MCF 10A (cell line): ENCODE measurements at regions not wholly inside any gene's neighbourhood (a gene's known extent, or its start where the extent isn't known, plus 50 kb on each side); places are given as distances from the start of the nearest gene placed in this dataset.

Experiments
- BruUV-seq: library from RNA; stranded (reverse); fragments of 400-500 nt; replicated peaks from 2 replicates; lab custom pipeline; 2021; lab: Mats Ljungman, UMichigan
- CTCF ChIA-PET: fragments of 300-600 bp; sonication (Branson Sonifier 250); formaldehyde crosslinking; extraction: SDS; loops from one replicate; lab custom pipeline; 2021; ENCODE audit warnings: antibody characterized with exemption, inconsistent platforms; lab: Yijun Ruan, JAX
- POLR2A ChIA-PET: fragments of 300-600, 350-650 bp; sonication (Branson Sonifier 250); formaldehyde crosslinking; extraction: SDS; loops from one replicate; lab custom pipeline; 2020; ENCODE audit warnings: antibody characterized with exemption, inconsistent platforms; lab: Yijun Ruan, JAX
- DNase-seq: peaks from one replicate; pipeline ENCODE4 v3.0.0-alpha.2; 2018; ENCODE audit not compliant: unreplicated experiment
- H3K27ac Mint-ChIP-seq: one replicate; pipeline ENCODE4 v1.8.0; 2022; ENCODE audit warnings: mild to moderate bottlenecking, low read depth, mixed read lengths; ENCODE audit not compliant: unreplicated experiment
- H3K27me3 Mint-ChIP-seq: one replicate; pipeline ENCODE4 v1.8.0; 2022; ENCODE audit warnings: mixed read lengths; ENCODE audit not compliant: insufficient read depth, unreplicated experiment
- H3K36me3 Mint-ChIP-seq: one replicate; pipeline ENCODE4 v1.8.0; 2022; ENCODE audit warnings: mild to moderate bottlenecking, moderate library complexity, mixed read lengths; ENCODE audit not compliant: insufficient read depth, unreplicated experiment
- H3K4me1 Mint-ChIP-seq: one replicate; pipeline ENCODE4 v1.8.0; 2022; ENCODE audit warnings: mixed read lengths; ENCODE audit not compliant: insufficient read depth, unreplicated experiment
- H3K4me3 Mint-ChIP-seq: one replicate; pipeline ENCODE4 v1.8.0; 2022; ENCODE audit warnings: mild to moderate bottlenecking, moderate library complexity, mixed read lengths; ENCODE audit not compliant: unreplicated experiment
- H3K9me3 Mint-ChIP-seq: one replicate; pipeline ENCODE4 v1.8.0; 2022; ENCODE audit warnings: mixed read lengths; ENCODE audit not compliant: unreplicated experiment
- CTCF ChIP-seq: fragments of 200-600 bp; IDR thresholded peaks from one replicate; pipeline ENCODE4 v1.8.0; 2022; ENCODE audit warnings: antibody characterized with exemption, mild to moderate bottlenecking; ENCODE audit not compliant: unreplicated experiment
- intact Hi-C: fragments of 100-400 bp; cut with micrococcal nuclease; formaldehyde crosslinking; loops from 2 replicates; pipeline ENCODE4 v1.14.1; 2022

- Mint-ChIP-seq H3K27ac (no peak overlapping the region), H3K27me3 (no peaks in the 10 kb centered on the region), H3K36me3 (no peaks in the 10 kb centered on the region), H3K4me3 (no peak overlapping the region), H3K4me1 (peaks cover 15% of the 10 kb centered on the region), H3K9me3 (no peaks in the 10 kb centered on the region)
- BruUV-seq: no TSS peak
- DNase-seq: no peak
- intact Hi-C loops: no loop called here
- no peak for TF ChIP-seq CTCF
- ChIA-PET CTCF (no interaction called here), POLR2A (interaction anchor here (0.6 to 1.0 kb wide), 2 partner anchors 39 to 882 kb away, joined by 3 read pairs; no protein-coding TSS in a partner anchor)
These were observed 171.1 kb downstream of the KCTD12 start for GRCh38 chr13:76715075-76715474.

DNA sequence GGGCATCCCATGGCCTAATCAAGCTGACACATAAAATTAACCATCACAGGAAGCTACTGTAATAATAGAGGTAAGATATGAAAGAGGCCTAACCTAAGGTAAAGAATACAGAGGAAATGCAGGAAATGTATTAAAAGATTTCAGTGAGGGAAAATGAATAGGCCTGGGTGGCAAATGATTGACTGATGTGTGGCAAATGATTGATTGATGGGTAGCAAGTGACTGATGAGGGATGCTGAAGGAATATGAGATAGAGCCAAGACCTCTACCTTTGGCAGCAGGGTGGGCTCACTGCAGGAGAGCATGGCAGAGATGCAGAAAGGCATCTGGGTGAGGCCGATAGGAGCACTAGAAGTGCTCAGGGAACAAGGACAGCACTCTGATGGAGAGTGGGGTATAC is 172.9 kb downstream of the KCTD12 start:
- CTCF ChIA-PET: interaction anchor here (0.6 kb wide), 2 partner anchors 18 to 21 kb away, joined by 3 read pairs; no protein-coding TSS in a partner anchor
- DNase-seq: no peak
- Mint-ChIP-seq H3K4me3 (no peak overlapping the region), H3K27ac (no peak overlapping the region), H3K9me3 (no peaks in the 10 kb centered on the region), H3K27me3 (no peaks in the 10 kb centered on the region), H3K4me1 (peaks cover 15% of the 10 kb centered on the region), H3K36me3 (no peaks in the 10 kb centered on the region)
- intact Hi-C loops: no loop called here
- BruUV-seq: no TSS peak
- TF ChIP-seq CTCF: no peak
- POLR2A ChIA-PET: interaction anchor here (0.7 kb wide), 1 partner anchor 143 kb away, joined by 3 read pairs; no protein-coding TSS in a partner anchor

- no TSS peak for BruUV-seq
- ChIA-PET POLR2A (interaction anchor here (0.8 to 1.2 kb wide), 4 partner anchors 17 to 194 kb away, joined by 3 to 6 read pairs (median 3); no protein-coding TSS in a partner anchor), CTCF (interaction anchor here (0.9 to 1.4 kb wide), 2 partner anchors 42 to 53 kb away, joined by 3 read pairs; no protein-coding TSS in a partner anchor)
- no peak for TF ChIP-seq CTCF
- Mint-ChIP-seq H3K9me3 (no peaks in the 10 kb centered on the region), H3K4me3 (no peak overlapping the region), H3K4me1 (peaks cover 15% of the 10 kb centered on the region), H3K27ac (peak overlapping the region; percentile 46), H3K36me3 (no peaks in the 10 kb centered on the region), H3K27me3 (no peaks in the 10 kb centered on the region)
- intact Hi-C loops: no loop called here
- DNase-seq: peak; percentile 70
These were observed 174.5 kb downstream of the KCTD12 start for GRCh38 chr13:76711550-76712182.

- no TSS peak for BruUV-seq
- no peaks in the 10 kb centered on the region for H3K9me3 Mint-ChIP-seq
- no peak for TF ChIP-seq CTCF
- ChIA-PET POLR2A (interaction anchor here (1.0 kb wide), 1 partner anchor 46 kb away, joined by 3 read pairs; no protein-coding TSS in a partner anchor), CTCF (interaction anchor here (2.6 kb wide), 1 partner anchor 175 kb away, joined by 10 read pairs; no protein-coding TSS in a partner anchor)
- DNase-seq: no peak
- H3K27ac Mint-ChIP-seq: no peak overlapping the region
- no peak overlapping the region for H3K4me3 Mint-ChIP-seq
- intact Hi-C loops: no loop called here
- peaks cover 15% of the 10 kb centered on the region for H3K4me1 Mint-ChIP-seq
- H3K27me3 Mint-ChIP-seq: no peaks in the 10 kb centered on the region
- no peaks in the 10 kb centered on the region for H3K36me3 Mint-ChIP-seq
These were observed 176.4 kb downstream of the KCTD12 start for GRCh38 chr13:76709851-76710250.
